IPS-NIHi7 (cell line): ENCODE measurements at regions not wholly inside any gene's neighbourhood (a gene's known extent, or its start where the extent isn't known, plus 50 kb on each side); places are given as distances from the start of the nearest gene placed in this dataset.
"Not testable (repeated sequence)": the region's sequence is repeated elsewhere in the genome, so short reads cannot be mapped to it uniquely, and the experiment has no call there.

Source experiments
- DNase-seq: peaks from one replicate; pipeline ENCODE4 v3.0.0; 2012; ENCODE audit warnings: mixed read lengths; ENCODE audit errors: extremely low spot score

DNA sequence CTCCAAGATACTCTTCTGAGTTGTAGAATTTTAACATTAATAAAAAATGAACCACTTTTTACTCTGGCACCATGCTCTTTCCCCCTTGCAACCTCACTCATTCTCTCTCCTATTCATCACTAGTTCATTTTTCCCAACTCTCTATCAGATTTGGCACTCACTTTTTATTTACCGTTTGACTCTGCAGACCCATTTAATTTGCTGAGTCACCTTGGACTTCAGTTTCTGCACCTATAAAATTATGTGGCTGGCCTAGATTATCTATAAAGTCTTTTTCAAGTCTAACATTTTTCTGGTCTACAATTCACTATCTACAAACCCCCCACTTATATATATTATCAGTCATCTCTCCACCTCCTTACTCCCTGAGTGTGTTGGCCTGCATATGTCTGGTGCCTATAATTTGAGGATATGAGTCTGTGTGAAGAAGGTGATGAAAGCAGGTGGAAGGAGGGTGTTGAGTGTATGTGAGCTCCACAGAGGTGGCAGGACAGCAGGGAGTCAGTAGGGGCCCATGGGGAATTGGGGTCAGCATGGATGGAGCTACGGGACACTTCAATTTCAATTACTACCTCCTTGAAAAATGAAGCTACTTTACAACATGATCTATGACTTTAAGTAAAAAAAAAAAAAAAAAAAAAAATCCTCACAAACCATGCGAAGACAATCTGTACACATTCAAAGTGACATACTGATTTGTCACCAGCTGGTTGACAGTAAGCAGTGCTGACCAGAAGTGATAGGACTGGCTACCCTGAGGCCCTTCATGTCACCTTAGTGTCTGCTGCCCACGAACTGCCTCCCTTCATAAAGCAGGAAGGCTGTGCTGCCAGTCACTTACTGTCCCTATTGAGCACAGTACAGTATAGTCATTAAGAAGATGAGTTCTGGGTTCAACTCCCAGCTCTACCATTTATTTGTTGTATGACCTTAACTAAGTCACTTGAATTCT, 334.2 kb upstream of the IL12A start:
- DNase-seq: no peak

DNA sequence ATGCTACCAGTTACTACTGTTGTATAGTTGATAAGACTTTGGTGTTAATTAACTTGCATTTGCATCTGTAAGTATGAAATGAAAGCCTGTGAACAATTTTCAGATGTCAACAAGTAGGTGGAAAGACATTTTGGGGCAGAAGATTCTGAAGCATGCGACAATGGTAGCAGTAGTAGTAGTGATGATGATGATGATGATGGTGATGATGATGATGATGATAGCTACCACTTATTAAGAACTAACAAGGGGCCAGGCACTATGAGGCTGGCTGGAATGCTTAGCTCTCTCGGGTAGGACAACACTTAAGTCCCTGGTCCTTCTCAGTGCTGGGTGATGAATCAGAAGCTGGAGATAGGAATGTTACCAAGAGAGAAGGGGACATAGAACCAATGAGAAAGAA, 333.4 kb upstream of the IL12A start:
- DNase-seq: no peak

DNA sequence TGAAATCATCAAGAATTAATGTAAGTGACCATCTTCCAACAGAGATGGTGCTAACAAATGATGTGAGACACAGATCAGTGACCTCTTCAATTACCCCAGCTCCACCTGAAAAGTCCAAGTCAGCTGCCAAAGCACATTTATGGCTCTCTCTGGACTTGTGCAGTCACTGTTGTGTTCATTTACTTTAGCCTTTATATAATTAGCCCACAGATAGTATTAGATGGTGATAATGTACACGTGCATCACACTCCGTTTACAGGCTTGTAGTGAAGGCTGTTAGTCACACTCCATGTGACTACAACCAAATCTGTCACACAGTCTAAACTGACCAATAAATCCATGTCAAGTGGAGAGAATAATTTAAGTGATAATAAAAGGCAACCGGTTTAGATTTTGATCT, 331.5 kb upstream of the IL12A start:
- no peak for DNase-seq

DNA sequence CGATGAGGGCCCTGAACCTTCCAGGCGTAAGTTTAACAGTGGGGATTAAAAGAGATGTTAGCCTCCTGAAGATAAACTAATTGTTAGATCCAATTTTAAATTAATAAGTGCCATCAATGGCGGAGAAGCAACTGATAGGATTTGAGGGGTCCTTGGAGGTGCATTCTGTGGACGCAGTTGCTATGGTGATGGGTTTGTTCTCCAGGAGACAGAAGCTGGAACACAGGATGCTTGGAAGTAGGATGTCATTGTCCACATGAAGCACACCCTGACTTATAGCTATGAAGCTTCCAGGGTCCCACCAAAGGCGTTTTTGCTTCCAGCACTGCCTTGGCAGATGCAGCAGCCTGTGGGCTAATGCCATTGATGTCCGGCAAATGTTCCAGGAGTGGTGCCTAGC, 331.0 kb upstream of the IL12A start:
- DNase-seq: no peak

DNA sequence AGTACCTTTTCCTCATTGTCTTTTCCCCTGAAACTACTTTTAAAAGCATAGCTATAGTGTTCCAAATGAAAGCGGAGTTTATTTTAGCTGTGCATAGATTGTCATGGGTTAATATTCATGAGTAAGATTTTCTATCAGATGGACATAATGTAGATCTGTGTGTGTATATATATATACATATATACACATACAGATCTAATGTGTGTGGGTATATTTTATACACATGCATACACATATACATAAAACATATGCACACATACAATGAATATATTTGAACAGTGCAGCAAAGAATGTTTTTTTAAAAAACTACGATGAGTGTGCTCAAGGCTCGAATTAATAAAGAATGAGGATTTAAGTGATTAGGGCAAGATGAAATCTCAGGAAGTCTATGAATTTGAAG, 328.3 kb upstream of the IL12A start:
- DNase-seq: no peak

DNA sequence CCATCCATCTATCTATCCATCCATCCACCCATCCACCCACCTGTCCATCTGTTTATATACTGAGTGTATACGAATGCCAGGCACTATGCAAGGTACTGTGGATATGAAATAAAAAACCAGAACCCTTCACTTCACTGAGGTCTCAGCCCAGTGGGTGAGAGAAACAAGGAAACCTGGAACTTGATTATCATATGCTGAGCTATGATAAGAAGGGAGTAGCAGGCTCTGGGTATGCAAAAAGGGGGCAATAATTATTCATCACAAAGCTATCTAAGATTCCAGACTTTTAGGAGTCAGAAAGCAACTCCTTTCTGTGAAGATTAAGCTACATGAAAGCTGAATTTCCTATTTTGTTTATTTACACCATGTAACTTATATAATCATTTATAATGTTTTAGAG, 327.7 kb upstream of the IL12A start:
- DNase-seq: no peak

DNA sequence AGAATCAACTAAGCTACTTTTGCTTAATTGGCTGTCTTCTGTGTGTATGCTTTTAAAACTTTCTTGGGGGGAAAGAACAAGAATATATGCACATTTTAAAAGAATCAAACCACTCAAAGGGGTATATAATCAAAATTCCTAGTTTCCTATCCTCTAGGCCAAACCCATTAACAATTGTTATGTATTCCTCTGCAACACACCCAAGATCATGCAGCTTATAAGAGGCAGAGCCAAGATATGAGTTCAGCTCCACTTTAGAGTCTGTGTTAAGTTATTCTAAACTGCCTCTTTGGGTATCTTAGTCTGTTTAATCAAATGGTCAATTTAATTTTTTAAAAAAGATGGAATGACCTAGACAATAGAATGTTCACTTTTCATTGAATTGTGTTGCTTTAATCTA, 326.1 kb upstream of the IL12A start:
- no peak for DNase-seq

DNA sequence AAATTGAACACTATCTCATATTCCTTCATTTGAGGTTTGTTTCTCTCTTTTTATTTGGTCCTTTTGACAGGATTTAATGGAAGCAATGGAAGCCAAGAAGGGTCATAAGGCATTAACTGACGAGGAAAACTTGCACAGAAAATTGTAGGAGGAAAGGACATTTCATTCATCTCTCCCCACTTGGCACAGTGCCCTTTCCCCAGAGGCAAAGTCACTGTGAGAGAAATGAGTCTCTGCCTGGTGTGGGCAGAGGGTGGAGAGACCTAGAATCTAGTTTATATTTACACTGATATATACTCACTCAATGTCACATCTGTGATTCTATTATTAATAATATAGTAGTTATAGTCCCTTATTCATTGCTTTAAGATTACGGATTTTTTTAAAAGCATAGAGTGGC, 324.6 kb upstream of the IL12A start:
- DNase-seq: no peak

DNA sequence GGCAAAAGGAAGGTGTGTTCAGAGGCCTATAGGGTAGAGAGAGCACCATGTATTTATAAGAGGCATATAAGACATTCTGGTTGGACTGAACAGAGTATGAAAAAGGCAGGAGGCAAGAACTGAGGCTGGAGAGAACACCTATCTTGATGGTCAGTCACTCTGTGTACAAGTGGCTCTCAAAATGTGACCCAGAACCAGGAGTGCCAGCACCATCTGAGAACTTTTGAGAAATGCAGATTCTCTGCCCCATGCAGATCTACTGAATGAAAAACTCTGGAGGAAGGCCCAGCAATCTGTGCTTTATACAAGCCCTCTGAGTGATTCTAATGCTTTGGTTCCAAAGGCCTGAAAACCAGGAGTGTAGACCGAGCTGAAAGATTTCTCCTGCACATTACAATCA, 324.0 kb upstream of the IL12A start:
- DNase-seq: no peak

DNA sequence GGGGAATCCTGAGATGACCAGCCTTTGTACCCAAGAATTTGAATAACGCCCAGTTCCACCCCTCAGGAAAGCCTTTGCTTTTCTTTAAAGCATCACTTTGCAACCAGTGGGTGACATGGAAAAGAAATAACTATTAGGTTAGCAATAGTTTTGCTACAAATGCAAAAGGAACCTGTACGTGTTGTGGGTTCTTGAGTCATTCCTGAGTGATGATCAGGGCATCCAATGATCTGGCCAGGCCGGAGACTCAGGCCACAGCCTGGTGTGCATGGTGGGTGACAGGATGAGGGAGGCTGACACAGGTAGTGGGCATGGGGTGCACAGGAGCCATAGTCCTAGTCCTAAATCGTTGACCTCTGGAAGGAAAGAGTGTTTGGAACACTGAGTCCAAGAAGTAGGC, 321.4 kb upstream of the IL12A start:
- DNase-seq: no peak

DNA sequence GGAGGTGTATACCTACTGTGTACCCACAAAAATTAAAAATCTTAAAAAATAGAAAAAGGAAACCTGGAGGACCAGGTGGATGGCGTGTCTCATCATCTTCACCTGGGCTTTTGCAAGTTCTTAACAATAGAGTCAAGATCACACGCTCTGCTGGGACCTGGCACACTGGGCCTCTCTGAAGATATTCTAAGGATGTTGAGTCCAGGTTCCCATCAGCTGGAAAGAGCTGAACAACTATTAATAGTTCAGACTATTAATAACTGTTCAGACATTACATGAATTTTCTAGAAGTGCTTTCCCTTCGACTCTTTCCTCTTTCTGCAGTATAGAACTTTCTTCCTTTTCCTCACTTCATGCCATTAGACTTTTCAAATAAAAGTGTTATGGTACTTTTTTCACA, 320.2 kb upstream of the IL12A start:
- DNase-seq: no peak

DNA sequence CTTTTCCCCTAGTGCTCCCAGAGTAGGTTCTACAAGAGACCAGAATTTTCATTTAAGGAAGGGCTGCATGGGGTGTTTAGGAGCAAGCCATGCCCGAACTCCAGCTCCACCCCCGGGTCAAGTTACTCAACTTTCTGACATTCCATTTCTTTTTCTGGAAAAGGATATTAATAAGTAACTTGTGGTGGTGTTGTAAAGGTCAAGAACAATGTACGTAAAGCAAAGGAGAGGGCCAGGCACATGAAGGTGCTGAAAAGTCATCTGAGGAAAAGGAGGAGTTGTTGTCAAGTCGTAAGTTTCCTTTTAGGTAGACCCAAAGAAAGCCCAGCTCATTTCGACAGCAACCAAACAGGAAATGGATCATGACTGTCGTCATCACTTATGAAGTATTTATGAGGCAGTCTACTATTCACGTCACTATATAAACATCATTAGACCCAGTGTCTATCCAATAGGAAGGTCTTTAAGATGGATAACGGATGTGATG, 319.6 kb upstream of the IL12A start:
- DNase-seq: no peak

DNA sequence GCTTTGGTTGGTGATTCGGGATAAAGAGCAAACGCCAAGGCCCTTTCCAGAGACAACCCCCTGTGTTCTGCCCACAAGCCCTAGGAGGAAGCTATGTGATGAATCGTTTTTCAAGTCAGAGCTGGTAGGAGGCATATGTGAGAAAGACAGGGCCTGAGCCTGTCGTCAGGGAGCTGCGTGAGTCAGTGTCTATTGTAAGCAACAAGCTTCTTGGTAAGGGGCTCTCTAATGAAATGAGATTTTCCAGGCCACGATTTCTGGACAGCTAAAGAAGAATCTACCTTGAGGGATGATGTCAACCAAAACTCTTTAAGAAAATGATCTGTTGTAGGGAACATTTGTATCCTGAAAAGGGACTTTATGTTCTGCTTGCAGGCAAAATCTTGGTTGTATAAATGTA, 318.9 kb upstream of the IL12A start:
- DNase-seq: peak; percentile 40

DNA sequence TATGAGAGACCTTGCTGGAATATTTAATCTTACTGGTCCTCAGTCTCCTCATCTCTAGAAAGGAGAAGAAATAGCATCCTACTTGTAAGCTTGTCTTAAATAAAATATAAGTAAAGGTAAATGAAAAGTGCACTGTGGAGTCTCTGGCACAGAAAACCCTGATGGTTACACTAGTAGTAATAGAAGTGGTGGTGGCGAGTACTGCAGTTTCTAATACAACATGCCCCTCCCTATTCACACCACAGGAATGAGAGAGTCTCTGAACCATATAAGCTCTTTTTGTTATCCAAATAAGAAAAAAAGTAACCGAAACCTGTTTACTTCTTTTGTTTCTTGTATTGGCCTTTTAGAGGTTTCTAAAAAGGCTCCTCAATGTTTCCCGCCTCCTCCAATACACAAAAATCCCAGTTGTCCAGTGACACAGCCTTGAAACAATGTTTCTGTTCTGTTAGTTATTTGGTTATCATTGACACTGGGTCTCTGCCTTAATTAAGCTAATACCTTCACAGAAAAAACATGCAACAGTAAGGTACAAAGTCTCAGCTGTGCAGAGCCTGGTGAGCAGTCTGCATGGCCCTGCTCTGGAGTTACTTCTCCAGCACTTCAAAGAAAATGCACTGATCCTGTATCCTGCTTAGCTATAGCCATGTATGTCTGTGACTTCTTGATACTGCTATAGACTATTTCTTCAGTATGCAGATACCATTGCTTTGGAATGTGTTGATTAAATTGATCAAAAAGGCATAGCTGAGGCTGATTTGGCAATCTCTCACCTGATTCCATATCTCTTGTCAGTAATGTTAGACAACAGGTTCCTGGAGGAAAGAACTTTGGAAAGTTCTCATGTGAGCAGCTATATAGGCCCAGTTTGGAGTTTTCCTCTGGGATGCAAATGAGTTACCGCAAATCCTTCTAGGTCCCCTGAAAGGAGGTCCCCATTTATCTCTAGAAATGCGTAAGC, 315.6 kb upstream of the IL12A start:
- peak; percentile 38 for DNase-seq

DNA sequence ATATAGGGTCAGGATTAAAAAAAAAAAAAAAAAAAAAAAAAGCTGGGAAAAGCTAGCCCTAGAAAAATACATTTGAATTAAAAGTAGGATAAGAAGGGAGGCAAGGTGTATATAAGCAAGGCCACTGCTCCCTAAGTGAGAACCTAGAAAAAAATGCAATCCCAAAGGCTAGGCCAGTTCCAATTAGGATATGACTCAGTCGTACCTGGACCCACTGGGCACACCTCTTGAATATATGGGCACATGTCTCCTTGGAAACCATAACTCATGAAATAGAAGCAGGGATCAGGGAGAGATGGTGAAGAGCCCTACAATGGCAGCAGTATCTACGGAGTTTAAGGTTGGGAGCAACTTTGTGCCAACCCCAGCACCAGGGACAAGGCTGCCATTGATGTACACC, 314.1 kb upstream of the IL12A start:
- DNase-seq: no peak

DNA sequence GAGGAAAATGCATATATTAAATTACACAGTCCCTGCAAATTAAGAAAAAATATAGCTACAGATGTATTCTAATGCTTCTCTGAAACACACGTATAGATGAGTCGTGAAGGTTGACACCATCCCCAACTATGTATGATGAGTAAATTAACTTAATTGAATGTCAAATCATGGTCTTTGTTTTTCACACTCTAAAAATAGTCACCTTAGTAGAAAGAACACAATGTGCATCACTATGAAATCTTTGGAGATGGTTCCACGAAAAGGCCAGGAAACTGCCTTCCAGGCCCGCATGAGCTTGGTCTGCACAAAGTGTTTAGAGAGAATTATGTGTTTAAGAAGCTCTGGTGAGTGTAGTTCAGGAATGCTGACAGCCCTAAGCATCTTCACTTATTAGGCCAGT, 313.4 kb upstream of the IL12A start:
- no peak for DNase-seq

DNA sequence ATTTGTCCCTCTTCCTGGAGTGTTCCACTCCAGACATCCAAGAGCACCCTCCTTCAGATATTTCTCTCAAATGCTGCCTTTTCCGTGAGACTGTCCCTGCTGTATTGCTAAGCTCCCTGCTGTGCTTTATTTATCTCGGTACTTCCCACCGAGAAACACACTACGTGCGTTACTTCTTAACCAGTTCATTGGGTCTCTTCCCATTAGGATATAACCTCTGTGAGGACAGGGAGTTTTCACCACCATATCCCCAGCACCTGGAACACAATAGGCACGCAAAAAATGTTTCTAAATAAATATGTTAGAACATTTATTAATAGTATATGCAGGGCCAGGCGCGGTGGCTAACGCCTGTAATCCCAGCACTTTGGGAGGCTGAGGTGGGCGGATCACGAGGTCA, 308.7 kb upstream of the IL12A start:
- DNase-seq: no peak

DNA sequence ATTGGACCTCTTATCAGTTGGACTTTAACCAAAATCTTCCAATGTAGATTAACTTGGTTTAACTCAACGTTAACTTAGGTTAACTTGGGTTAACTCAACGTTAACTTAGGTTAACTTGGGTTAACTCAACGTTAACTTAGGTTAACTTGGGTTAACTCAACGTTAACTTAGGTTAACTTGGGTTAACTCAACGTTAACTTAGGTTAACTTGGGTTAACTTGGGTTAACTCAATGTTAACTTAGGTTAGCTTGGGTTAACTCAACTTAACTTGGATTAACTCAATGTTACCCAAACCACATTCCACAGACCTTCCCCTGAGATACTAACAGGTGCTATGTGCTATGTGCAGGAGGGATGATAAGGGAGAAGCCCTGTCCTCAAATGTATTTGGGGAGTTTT, 306.9 kb upstream of the IL12A start:
- DNase-seq: not testable (repeated sequence)

DNA sequence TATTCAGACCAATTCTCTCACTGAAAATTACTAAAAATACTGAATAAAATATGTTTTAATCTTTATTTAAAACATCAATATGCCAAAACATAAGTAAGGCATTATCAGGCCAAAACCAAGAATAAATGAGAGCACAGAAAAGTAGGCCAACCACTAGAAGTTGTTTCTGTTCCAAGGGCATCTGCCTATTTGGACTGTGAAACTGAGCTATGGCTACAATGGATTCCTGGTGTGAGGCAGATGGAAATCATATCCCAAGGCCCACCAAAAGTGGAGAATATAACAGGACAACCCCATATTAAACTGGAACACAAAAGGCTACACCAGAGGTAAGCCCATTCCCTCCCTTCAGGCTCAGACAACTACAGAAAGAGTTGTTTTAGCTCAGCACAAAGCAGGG, 302.8 kb upstream of the IL12A start:
- DNase-seq: no peak

DNA sequence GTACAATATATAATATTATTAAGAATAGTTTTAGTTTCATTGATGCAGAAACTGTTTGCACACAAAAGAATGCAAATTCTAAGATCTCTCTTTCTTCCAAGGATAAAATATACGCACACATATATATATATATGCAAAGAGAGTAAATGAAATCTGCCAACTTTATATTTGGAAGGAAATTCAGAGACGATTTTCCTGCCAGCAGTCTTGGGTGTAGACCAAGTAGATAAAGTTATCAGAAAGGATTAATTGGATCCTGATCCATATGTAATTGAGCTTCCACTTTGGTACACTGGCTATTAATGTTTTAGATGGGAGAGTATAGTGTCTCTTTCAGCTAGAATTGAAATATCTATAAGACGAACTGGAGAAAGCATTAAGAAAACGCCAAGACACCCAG, 295.4 kb upstream of the IL12A start:
- DNase-seq: no peak

DNA sequence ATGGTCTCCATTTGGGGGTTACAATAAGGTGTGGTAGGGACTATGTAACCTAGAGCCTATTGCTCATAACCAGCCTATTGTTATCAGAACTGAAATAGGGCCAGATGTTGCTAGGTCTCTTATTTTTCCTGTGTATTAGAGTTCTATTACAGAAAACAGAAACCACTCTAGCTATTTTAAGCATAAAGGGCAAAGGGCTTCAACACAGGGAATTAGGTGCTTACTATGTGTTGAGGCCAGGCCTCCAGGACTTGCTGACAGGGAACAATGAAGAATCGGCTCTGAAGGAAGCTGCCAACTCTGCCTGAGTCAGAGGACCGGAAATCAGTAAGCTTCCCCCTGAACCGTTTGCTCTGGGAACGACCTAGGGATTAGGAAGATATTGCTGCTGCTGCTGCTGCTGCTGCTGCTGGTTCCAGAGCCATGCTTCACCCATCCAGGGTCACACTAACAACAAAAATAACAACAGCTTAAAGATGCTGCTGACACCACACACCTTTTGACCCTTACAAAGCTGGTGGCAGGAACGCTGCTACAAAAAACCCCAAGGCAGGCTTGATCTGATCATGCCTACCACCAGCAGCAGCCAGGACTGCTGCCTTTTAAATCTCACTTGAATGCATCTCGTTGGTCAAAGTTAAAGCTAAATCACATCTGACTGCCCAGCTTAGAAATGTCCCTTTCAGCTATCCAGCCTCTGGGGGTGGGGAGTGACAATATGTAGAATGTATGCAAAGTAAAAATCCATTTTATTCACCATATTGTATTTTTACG, 276.9 kb upstream of the IL12A start:
- peak; percentile 25 for DNase-seq

DNA sequence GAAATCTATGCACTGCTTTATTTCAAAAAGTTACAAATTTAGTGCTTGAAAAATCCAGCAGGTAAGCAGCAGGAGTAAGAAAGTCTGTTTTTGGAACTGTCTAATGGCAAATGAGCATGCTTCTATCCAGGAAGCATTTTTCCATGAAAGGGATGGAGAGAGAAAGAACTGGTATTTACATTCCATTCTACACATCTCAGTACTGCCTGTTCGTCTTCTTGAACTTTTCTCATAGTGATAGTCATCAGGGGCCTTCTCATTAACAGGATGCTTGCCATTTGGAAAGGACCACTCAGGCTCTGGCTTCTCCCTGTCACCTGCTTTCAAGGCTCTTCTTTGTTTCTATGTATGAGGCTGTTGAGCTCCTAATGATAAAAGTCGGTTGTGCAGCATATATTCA, 267.3 kb upstream of the IL12A start:
- no peak for DNase-seq
